Keratinocyte (primary cell): ENCODE measurements at regions not wholly inside any gene's neighbourhood (a gene's known extent, or its start where the extent isn't known, plus 50 kb on each side); places are given as distances from the start of the nearest gene placed in this dataset.

ENCODE experiments used
- CTCF ChIP-seq, 3 experiments: IDR thresholded peaks in 1 of 3; conservative IDR thresholded peaks in 1 of 3; optimal IDR thresholded peaks in 1 of 3; 2 replicates in 2 of 3; 3 replicates in 1 of 3; pipeline versions ENCODE3 to v1.5.1; 2011; ENCODE audit warnings: low read length in 3 of 3, mild to moderate bottlenecking in 3 of 3, moderate library complexity in 2 of 3, control low read depth in 1 of 3, inconsistent platforms in 1 of 3; ENCODE audit not compliant: insufficient read depth in 2 of 3; ENCODE audit errors: extremely low read depth in 1 of 3
- EZH2 ChIP-seq: IDR thresholded peaks from one replicate; pipeline ENCODE4 v1.6.1; 2012; ENCODE audit warnings: inconsistent platforms, mild to moderate bottlenecking, low read length, moderate library complexity

GRCh38 chr11:128367573-128367972 lies 219.8 kb downstream of the ETS1 start:
- no peak for TF ChIP-seq CTCF (optimal IDR thresholded peaks at IDR 0.05 in 1 of 3, IDR thresholded peaks at IDR 0.05 in 1 of 3, conservative IDR thresholded peaks at IDR 0.05 in 1 of 3; ENCODE audit: extremely low read depth in 1 of 3, insufficient read depth in 2 of 3, low read length in 3 of 3)
- no peak for TF ChIP-seq EZH2
